K562 (cell line): ENCODE measurements at regions not wholly inside any gene's neighbourhood (a gene's known extent, or its start where the extent isn't known, plus 50 kb on each side); places are given as distances from the start of the nearest gene placed in this dataset.

ENCODE experiments used
- ATAC-seq: fragments of 200-7000 bp; cut with Tn5 transposase; 3 replicates; pipeline ENCODE4 v1.9.1; 2020; ENCODE audit warnings: moderate library complexity
- BruUV-seq: library from RNA; stranded (reverse); fragments of 400-500 nt; replicated peaks from 2 replicates; lab custom pipeline; 2021; lab: Mats Ljungman, UMichigan
- CTCF ChIA-PET: fragments of 300-600 bp; formaldehyde crosslinking; extraction: SDS; loops from one replicate; lab custom pipeline; 2021; ENCODE audit warnings: low intra/inter-chr PET ratio; lab: Yijun Ruan, JAX
- POLR2A ChIA-PET: fragments of 300-600, 350-650 bp; sonication (Branson Sonifier 250); formaldehyde crosslinking; extraction: SDS; loops from one replicate; lab custom pipeline; 2021; ENCODE audit warnings: antibody characterized with exemption, inconsistent platforms; lab: Yijun Ruan, JAX
- DNase-seq, 4 experiments: peaks; one replicate each; pipeline versions ENCODE4 v3.0.0 to v3.0.0-alpha.2; 2011 to 2018; ENCODE audit warnings: low spot score in 3 of 4, mixed read lengths in 3 of 4; ENCODE audit errors: extremely low read depth in 1 of 4
- FAIRE-seq: peaks from 2 replicates; lab custom pipeline; 2011; peaks lifted over from hg19 to GRCh38; lab: Jason Lieb, UNC
- H2AFZ ChIP-seq: 2 replicates; pipeline ENCODE4 v1.6.0; 2011; ENCODE audit warnings: low read depth, low read length, control low read depth, inconsistent platforms
- H3K27ac ChIP-seq: fragments of 200-600 bp; 3 replicates; pipeline ENCODE4 v1.8.0; 2011; ENCODE audit warnings: low read depth, mild to moderate bottlenecking, control low read depth, inconsistent platforms, low read length, moderate library complexity, mixed read lengths; ENCODE audit errors: extremely low read depth
- H3K27me3 ChIP-seq, 2 experiments: fragments of 300-600 bp in 1 of 2; 2 replicates in 1 of 2; 3 replicates in 1 of 2; pipeline versions ENCODE4 v1.6.0 to v1.8.0; 2011; ENCODE audit warnings: inconsistent platforms in 2 of 2, low read length in 2 of 2, mild to moderate bottlenecking in 1 of 2, mixed read lengths in 1 of 2, moderate library complexity in 1 of 2; ENCODE audit not compliant: control insufficient read depth in 2 of 2, insufficient read depth in 2 of 2
- H3K36me3 ChIP-seq: fragments of 300-600 bp; 3 replicates; pipeline ENCODE4 v1.8.0; 2011; ENCODE audit warnings: mild to moderate bottlenecking, low read length, inconsistent platforms; ENCODE audit not compliant: control insufficient read depth, insufficient read depth
- H3K4me1 ChIP-seq, 2 experiments: fragments of 200-600 bp in 1 of 2; replicated peaks in 1 of 2; 2 replicates in 1 of 2; 3 replicates in 1 of 2; pipeline versions ENCODE4 v1.5.1 to v1.8.0; 2011; ENCODE audit warnings: inconsistent platforms in 2 of 2, low read length in 2 of 2, mild to moderate bottlenecking in 1 of 2, mixed read lengths in 1 of 2, moderate library complexity in 1 of 2; ENCODE audit not compliant: control insufficient read depth in 2 of 2, insufficient read depth in 2 of 2
- H3K4me2 ChIP-seq: 2 replicates; pipeline ENCODE4 v1.6.1; 2011; ENCODE audit warnings: low read length, control low read depth, inconsistent platforms, mixed read lengths; ENCODE audit not compliant: insufficient read depth
- H3K4me3 ChIP-seq: fragments of 200-600 bp; sonication (generic), shearing (Covaris generic); 2 replicates; pipeline ENCODE4 v1.5.1; 2016; ENCODE audit warnings: control low read depth, inconsistent platforms
- H3K79me2 ChIP-seq: fragments of 200-600 bp; 3 replicates; pipeline ENCODE4 v1.8.0; 2011; ENCODE audit warnings: low read length, inconsistent platforms; ENCODE audit not compliant: control insufficient read depth, insufficient read depth
- H3K9ac ChIP-seq, 2 experiments: 2 replicates each; pipeline versions ENCODE4 v1.6.0 to v1.6.1; 2011; ENCODE audit warnings: low read depth in 2 of 2, low read length in 2 of 2, control low read depth in 1 of 2, inconsistent platforms in 1 of 2, mild to moderate bottlenecking in 1 of 2, mixed read lengths in 1 of 2; ENCODE audit not compliant: insufficient read depth in 1 of 2
- H3K9me1 ChIP-seq: one replicate; pipeline ENCODE4 v1.6.0; 2011; ENCODE audit warnings: inconsistent platforms, mild to moderate bottlenecking, low read length, moderate library complexity; ENCODE audit not compliant: control insufficient read depth, insufficient read depth
- H3K9me3 ChIP-seq: replicated peaks from 2 replicates; pipeline ENCODE4 v1.5.1; 2011; ENCODE audit warnings: low read depth, low read length, inconsistent platforms; ENCODE audit not compliant: control insufficient read depth, insufficient read depth
- H4K20me1 ChIP-seq: replicated peaks from 2 replicates; pipeline ENCODE4 v1.6.1; 2011; ENCODE audit warnings: low read length, inconsistent platforms, mixed read lengths; ENCODE audit not compliant: control insufficient read depth, insufficient read depth
- ARID2 ChIP-seq: fragments of 450-650 bp; IDR thresholded peaks from 2 replicates; pipeline ENCODE4 v1.6.1; 2017; ENCODE audit warnings: antibody characterized with exemption, mild to moderate bottlenecking
- ASH1L ChIP-seq: fragments of 450-650 bp; IDR thresholded peaks from 2 replicates; pipeline ENCODE4 v1.6.1; 2018; ENCODE audit warnings: borderline replicate concordance, mild to moderate bottlenecking, low read depth; ENCODE audit not compliant: partially characterized antibody
- BCL6 ChIP-seq: fragments of 250-450 bp; sonication (Bioruptor Pico); IDR thresholded peaks from 2 replicates; pipeline ENCODE4 v1.4.0; 2020
- FOXA3 ChIP-seq, 2 experiments: fragments of 450-650 bp in 1 of 2; sonication (generic) in 1 of 2; formaldehyde crosslinking; IDR thresholded peaks in 1 of 2; conservative IDR thresholded peaks in 1 of 2; 2 replicates each; pipeline versions ENCODE4 v1.4.0 to v1.8.0; 2020 to 2022; ENCODE audit warnings: mild to moderate bottlenecking in 2 of 2, missing genetic modification reagents in 1 of 2
- FOXJ3 ChIP-seq: sonication (generic); formaldehyde crosslinking; IDR thresholded peaks from 2 replicates; pipeline ENCODE4 v1.4.0; 2020; ENCODE audit warnings: mild to moderate bottlenecking, missing genetic modification reagents
- KDM4B ChIP-seq, 2 experiments: fragments of 450-650 bp in 1 of 2; sonication (generic) in 1 of 2; IDR thresholded peaks; 2 replicates each; pipeline ENCODE4 v1.6.1; 2016 to 2017; ENCODE audit warnings: borderline replicate concordance in 2 of 2, antibody characterized with exemption in 1 of 2, low read depth in 1 of 2, mild to moderate bottlenecking in 1 of 2
- KLF13 ChIP-seq: fragments of 450-650 bp; IDR thresholded peaks from 2 replicates; pipeline ENCODE4 v1.6.1; 2016; ENCODE audit warnings: missing genetic modification characterization, low read depth, mild to moderate bottlenecking, missing compliant biosample characterization, moderate library complexity, borderline replicate concordance
- NFYB ChIP-seq: IDR thresholded peaks from 2 replicates; pipeline ENCODE4 v1.6.1; 2011; ENCODE audit warnings: mild to moderate bottlenecking, moderate library complexity; ENCODE audit not compliant: insufficient read length; ENCODE audit errors: extremely low read depth
- POLR2AphosphoS5 ChIP-seq: IDR thresholded peaks from 2 replicates; pipeline ENCODE4 v1.6.1; 2011; ENCODE audit warnings: mild to moderate bottlenecking, low read depth, low read length, moderate library complexity; ENCODE audit not compliant: control insufficient read depth, insufficient read depth
- SMC3 ChIP-seq: conservative IDR thresholded peaks from 2 replicates; pipeline ENCODE4 v1.6.1; 2011; ENCODE audit warnings: low read depth, low read length, improper control_type of control experiment; ENCODE audit not compliant: insufficient read depth
- ZBTB8A ChIP-seq: fragments of 450-650 bp; IDR thresholded peaks from 2 replicates; pipeline ENCODE4 v1.6.1; 2018; ENCODE audit warnings: mild to moderate bottlenecking, moderate library complexity; ENCODE audit not compliant: partially characterized antibody
- ZNF224 ChIP-seq: sonication (generic); formaldehyde crosslinking; IDR thresholded peaks from 2 replicates; pipeline ENCODE4 v1.8.0; 2022; ENCODE audit warnings: mild to moderate bottlenecking, missing genetic modification reagents
- ZNF76 ChIP-seq: fragments of 250-450 bp; sonication (Bioruptor Pico); IDR thresholded peaks from 2 replicates; pipeline ENCODE4 v1.4.0; 2020; ENCODE audit warnings: mild to moderate bottlenecking, moderate library complexity, borderline replicate concordance
- ZZZ3 ChIP-seq: fragments of 450-650 bp; IDR thresholded peaks from 2 replicates; pipeline ENCODE4 v1.6.1; 2016; ENCODE audit warnings: antibody characterized with exemption, mild to moderate bottlenecking, moderate library complexity
- WGBS: fragments of 100-300 bp; shearing (Covaris generic); methylation state at CpG from one replicate; pipeline ENCODE4 v1.1.6; 2016; ENCODE audit warnings: low coverage, mixed read lengths; ENCODE audit not compliant: insufficient coverage; ENCODE audit errors: missing lambda C conversion rate; 5-methylcytosine and 5-hydroxymethylcytosine counted together
- in situ Hi-C: fragments of 300-500 bp; cut with MboI; formaldehyde crosslinking; loops from 4 replicates; pipeline ENCODE4 v1.15.0; 2018; ENCODE audit warnings: inconsistent platforms, mixed read lengths
- intact Hi-C: fragments of 100-400 bp; cut with micrococcal nuclease; formaldehyde crosslinking; loops from 2 replicates; pipeline ENCODE4 v1.14.2; 2022
- TF ChIP-seq, protein P1 (sequence below): fragments of 250-450 bp; sonication (Bioruptor Pico); IDR thresholded peaks from 2 replicates; pipeline ENCODE4 v1.6.1; 2021; ENCODE audit warnings: mild to moderate bottlenecking
- TF ChIP-seq, protein P2 (sequence below): IDR thresholded peaks from 2 replicates; pipeline ENCODE4 v1.6.1; 2011; ENCODE audit warnings: borderline replicate concordance, low read depth, mild to moderate bottlenecking, moderate library complexity, low read length; ENCODE audit not compliant: insufficient read depth, poor library complexity, severe bottlenecking

DNA sequence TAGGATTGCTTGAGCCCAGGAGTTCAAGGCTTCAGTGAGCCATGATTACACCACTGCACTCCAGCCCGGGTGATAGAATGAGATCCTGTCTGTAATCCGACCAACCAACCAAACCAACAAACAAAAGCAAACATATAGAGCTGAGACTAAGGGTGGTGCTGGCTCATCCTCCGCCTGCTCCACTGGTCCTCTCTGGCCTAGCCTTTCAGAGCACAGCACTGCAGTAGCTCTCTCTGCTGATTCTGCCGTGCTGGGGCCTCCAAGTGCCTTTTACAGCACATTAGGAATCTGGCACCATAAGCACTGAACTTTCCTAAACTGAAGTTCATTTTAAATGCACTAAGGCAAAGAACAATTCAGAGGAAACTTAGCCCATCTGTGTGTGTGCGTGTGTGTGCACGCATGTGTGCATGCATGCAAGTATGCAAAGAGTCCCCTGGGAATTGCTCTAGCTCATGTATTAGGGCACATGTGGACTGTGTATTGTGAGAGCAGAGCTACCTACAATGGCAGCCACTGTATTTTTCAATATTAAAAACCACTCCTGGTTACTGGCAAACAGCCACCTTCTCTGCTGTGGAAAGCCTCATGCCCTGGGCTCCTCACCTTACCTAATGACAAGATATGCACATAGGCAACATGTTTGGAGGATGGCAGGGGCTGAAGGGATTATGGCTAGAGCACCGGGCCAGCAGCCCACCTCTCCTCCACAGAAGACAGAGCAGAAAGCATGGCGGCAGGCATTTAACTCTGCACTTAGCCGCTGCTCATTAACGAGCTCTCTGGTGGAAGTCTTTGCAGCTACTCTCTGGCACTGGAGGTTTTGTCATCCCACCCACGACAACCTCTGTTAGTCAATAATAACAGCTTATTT lies 223.1 kb upstream of the TSHZ3 start:
- Histone ChIP-seq H3K4me1 (no peaks in the 10 kb centered on the region), H4K20me1 (no peaks in the 10 kb centered on the region), H3K9me1 (no peaks in the 10 kb centered on the region), H2AFZ (no peak overlapping the region), H3K79me2 (no peaks in the 10 kb centered on the region), H3K9me3 (no peaks in the 10 kb centered on the region), H3K4me2 (no peak overlapping the region), H3K27me3 (peaks cover 9 to 18% of the 10 kb centered on the region in 2 experiments; a peak in 4 of 5 replicates), H3K36me3 (no peaks in the 10 kb centered on the region), H3K9ac (no peak overlapping the region), H3K27ac (no peak overlapping the region), H3K4me3 (no peak overlapping the region)
- WGBS, result 2% methylated on average over 11 of the region's 11 CpGs
- in situ Hi-C loops, result no loop called here
- POLR2A ChIA-PET, result interaction anchor here (0.7 kb wide), 1 partner anchor 246 kb away, joined by 3 read pairs; no protein-coding TSS in a partner anchor
- no TSS peak for BruUV-seq
- DNase-seq, result no peak
- no peak for ATAC-seq
- no peak for FAIRE-seq
- TF ChIP-seq KDM4B (IDR thresholded peaks at IDR 0.05; ENCODE audit: borderline replicate concordance in 2 of 2, low read depth in 1 of 2), result no peak
- TF ChIP-seq ASH1L, result no peak
- no peak for TF ChIP-seq POLR2AphosphoS5
- no peak for TF ChIP-seq BCL6
- no peak for TF ChIP-seq FOXA3 (CRISPR knock-in tag; conservative IDR thresholded peaks at IDR 0.05 in 1 of 2, IDR thresholded peaks at IDR 0.05 in 1 of 2)
- TF ChIP-seq SMC3, result no peak
- no peak for TF ChIP-seq KLF13 (tag)
- no peak for TF ChIP-seq ZNF76 (CRISPR knock-in tag)
- TF ChIP-seq NFYB, result no peak
- TF ChIP-seq ZNF224 (CRISPR knock-in tag), result no peak
- TF ChIP-seq FOXJ3 (CRISPR knock-in tag), result no peak
- TF ChIP-seq, protein P1, sequence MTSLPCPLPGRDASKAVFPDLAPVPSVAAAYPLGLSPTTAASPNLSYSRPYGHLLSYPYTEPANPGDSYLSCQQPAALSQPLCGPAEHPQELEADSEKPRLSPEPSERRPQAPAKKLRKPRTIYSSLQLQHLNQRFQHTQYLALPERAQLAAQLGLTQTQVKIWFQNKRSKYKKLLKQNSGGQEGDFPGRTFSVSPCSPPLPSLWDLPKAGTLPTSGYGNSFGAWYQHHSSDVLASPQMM, result no peak
- no peak for TF ChIP-seq ARID2
- TF ChIP-seq, protein P2, sequence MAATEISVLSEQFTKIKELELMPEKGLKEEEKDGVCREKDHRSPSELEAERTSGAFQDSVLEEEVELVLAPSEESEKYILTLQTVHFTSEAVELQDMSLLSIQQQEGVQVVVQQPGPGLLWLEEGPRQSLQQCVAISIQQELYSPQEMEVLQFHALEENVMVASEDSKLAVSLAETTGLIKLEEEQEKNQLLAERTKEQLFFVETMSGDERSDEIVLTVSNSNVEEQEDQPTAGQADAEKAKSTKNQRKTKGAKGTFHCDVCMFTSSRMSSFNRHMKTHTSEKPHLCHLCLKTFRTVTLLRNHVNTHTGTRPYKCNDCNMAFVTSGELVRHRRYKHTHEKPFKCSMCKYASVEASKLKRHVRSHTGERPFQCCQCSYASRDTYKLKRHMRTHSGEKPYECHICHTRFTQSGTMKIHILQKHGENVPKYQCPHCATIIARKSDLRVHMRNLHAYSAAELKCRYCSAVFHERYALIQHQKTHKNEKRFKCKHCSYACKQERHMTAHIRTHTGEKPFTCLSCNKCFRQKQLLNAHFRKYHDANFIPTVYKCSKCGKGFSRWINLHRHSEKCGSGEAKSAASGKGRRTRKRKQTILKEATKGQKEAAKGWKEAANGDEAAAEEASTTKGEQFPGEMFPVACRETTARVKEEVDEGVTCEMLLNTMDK, result no peak
- TF ChIP-seq ZZZ3, result no peak
- no peak for TF ChIP-seq ZBTB8A
- intact Hi-C loops, result no loop called here
- CTCF ChIA-PET, result no interaction called here
